H1 (cell line): ENCODE measurements at regions not wholly inside any gene's neighbourhood (a gene's known extent, or its start where the extent isn't known, plus 50 kb on each side); places are given as distances from the start of the nearest gene placed in this dataset.

Experiments
- CTCF ChIA-PET: fragments of 300-600 bp; sonication (Branson Sonifier 250); formaldehyde crosslinking; loops from one replicate; lab custom pipeline; 2021; ENCODE audit not compliant: partially characterized antibody; lab: Charles Lee
- POLR2A ChIA-PET: fragments of 300-600 bp; sonication (Branson Sonifier 250); formaldehyde crosslinking; loops from one replicate; lab custom pipeline; 2021; ENCODE audit warnings: inconsistent platforms; ENCODE audit not compliant: partially characterized antibody; lab: Charles Lee
- DNase-seq, 2 experiments: peaks; one replicate each; pipeline versions ENCODE4 v3.0.0 to v3.0.0-alpha.2; 2010 to 2022; ENCODE audit warnings: low spot score in 2 of 2, low read depth in 1 of 2, mixed read lengths in 1 of 2
- FAIRE-seq: peaks from 2 replicates; lab custom pipeline; 2011; peaks lifted over from hg19 to GRCh38; lab: Jason Lieb, UNC
- H2AFZ ChIP-seq: 2 replicates; pipeline ENCODE4 v1.8.1; 2012; ENCODE audit warnings: low read length, inconsistent platforms
- H2AK5ac ChIP-seq: 2 replicates; pipeline ENCODE4 v1.6.1; 2013; ENCODE audit warnings: low read depth, low read length
- H2BK120ac ChIP-seq: replicated peaks from 2 replicates; pipeline ENCODE3; 2013; ENCODE audit warnings: low read depth, low read length, inconsistent platforms
- H2BK12ac ChIP-seq: 2 replicates; pipeline ENCODE4 v1.6.1; 2013; ENCODE audit warnings: low read depth, low read length
- H2BK15ac ChIP-seq: 2 replicates; pipeline ENCODE4 v1.6.1; 2013; ENCODE audit warnings: low read length
- H2BK20ac ChIP-seq: 2 replicates; pipeline ENCODE4 v1.6.1; 2013; ENCODE audit warnings: low read length
- H2BK5ac ChIP-seq: 2 replicates; pipeline ENCODE4 v1.6.1; 2013; ENCODE audit warnings: low read depth, low read length
- H3K14ac ChIP-seq: 2 replicates; pipeline ENCODE4 v1.6.1; 2013; ENCODE audit warnings: inconsistent platforms; ENCODE audit not compliant: insufficient read length
- H3K18ac ChIP-seq: 2 replicates; pipeline ENCODE4 v1.6.1; 2013; ENCODE audit warnings: low read length; ENCODE audit errors: extremely low read depth
- H3K23ac ChIP-seq: 2 replicates; pipeline ENCODE4 v1.6.1; 2013; ENCODE audit warnings: inconsistent platforms; ENCODE audit not compliant: insufficient read length
- H3K23me2 ChIP-seq: 2 replicates; pipeline ENCODE4 v1.6.1; 2013; ENCODE audit warnings: low read depth, low read length
- H3K27ac ChIP-seq: 2 replicates; pipeline ENCODE4 v1.6.1; 2011; ENCODE audit warnings: low read depth, low read length, inconsistent platforms
- H3K27me3 ChIP-seq, 4 experiments: replicated peaks in 1 of 4; 1 replicate in 1 of 4; 2 replicates in 3 of 4; pipeline versions ENCODE4 v1.6.1 to v1.8.1; 2011 to 2013; ENCODE audit warnings: low read length in 3 of 4, mild to moderate bottlenecking in 3 of 4, inconsistent platforms in 2 of 4, mixed read lengths in 2 of 4, moderate library complexity in 1 of 4; ENCODE audit not compliant: control insufficient read depth in 3 of 4, insufficient read depth in 3 of 4; ENCODE audit errors: extremely low read depth in 1 of 4
- H3K36me3 ChIP-seq, 4 experiments: 2 replicates each; pipeline versions ENCODE4 v1.6.1 to v1.8.1; 2011 to 2013; ENCODE audit warnings: mild to moderate bottlenecking in 4 of 4, low read length in 3 of 4, moderate library complexity in 2 of 4, control low read depth in 1 of 4, inconsistent platforms in 1 of 4; ENCODE audit not compliant: insufficient read depth in 4 of 4, control insufficient read depth in 2 of 4
- H3K4ac ChIP-seq: replicated peaks from 2 replicates; pipeline ENCODE3; 2013; ENCODE audit warnings: low read length, low read depth, mixed read lengths, inconsistent platforms; ENCODE audit not compliant: insufficient read length
- H3K4me1 ChIP-seq, 4 experiments: replicated peaks in 1 of 4; 1 replicate in 1 of 4; 2 replicates in 3 of 4; pipeline versions ENCODE4 v1.6.1 to v1.8.1; 2011 to 2013; ENCODE audit warnings: low read length in 3 of 4, inconsistent platforms in 2 of 4, mixed read lengths in 1 of 4; ENCODE audit not compliant: insufficient read depth in 4 of 4, control insufficient read depth in 3 of 4
- H3K4me2 ChIP-seq, 2 experiments: 2 replicates each; pipeline versions ENCODE4 v1.6.1 to v1.8.1; 2011 to 2013; ENCODE audit warnings: low read depth in 2 of 2, low read length in 2 of 2, control low read depth in 1 of 2, inconsistent platforms in 1 of 2, mild to moderate bottlenecking in 1 of 2; ENCODE audit not compliant: insufficient read depth in 1 of 2
- H3K4me3 ChIP-seq, 4 experiments: fragments of 200-600, 300-600 bp in 1 of 4; sonication (generic), shearing (Covaris generic), sonication (Bioruptor Twin) in 1 of 4; 2 replicates each; pipeline versions ENCODE4 v1.5.1 to v1.8.1; 2011 to 2016; ENCODE audit warnings: low read length in 4 of 4, low read depth in 3 of 4, control low read depth in 2 of 4, inconsistent platforms in 2 of 4, mild to moderate bottlenecking in 2 of 4, mixed read lengths in 1 of 4, moderate library complexity in 1 of 4; ENCODE audit not compliant: insufficient read depth in 2 of 4; ENCODE audit errors: extremely low read depth in 1 of 4
- H3K56ac ChIP-seq: replicated peaks from 2 replicates; pipeline ENCODE3; 2013; ENCODE audit warnings: low read depth, mild to moderate bottlenecking, mixed read lengths, low read length, inconsistent platforms; ENCODE audit not compliant: insufficient read length
- H3K79me1 ChIP-seq: 2 replicates; pipeline ENCODE4 v1.6.1; 2013; ENCODE audit warnings: low read depth, low read length, control low read depth
- H3K79me2 ChIP-seq, 2 experiments: 2 replicates each; pipeline versions ENCODE4 v1.6.1 to v1.8.1; 2012 to 2013; ENCODE audit warnings: low read length in 2 of 2, mild to moderate bottlenecking in 2 of 2, inconsistent platforms in 1 of 2; ENCODE audit not compliant: insufficient read depth in 2 of 2, control insufficient read depth in 1 of 2
- H3K9ac ChIP-seq, 4 experiments: replicated peaks in 1 of 4; 1 replicate in 1 of 4; 2 replicates in 3 of 4; pipeline versions ENCODE4 v1.6.1 to v1.8.1; 2011 to 2013; ENCODE audit warnings: low read depth in 3 of 4, low read length in 3 of 4, control low read depth in 2 of 4, mild to moderate bottlenecking in 2 of 4, moderate library complexity in 2 of 4, inconsistent platforms in 1 of 4; ENCODE audit errors: extremely low read depth in 1 of 4
- H3K9me3 ChIP-seq, 2 experiments: 2 replicates each; pipeline versions ENCODE4 v1.6.1 to v1.8.1; 2012 to 2013; ENCODE audit warnings: mild to moderate bottlenecking in 2 of 2, moderate library complexity in 2 of 2, control low read depth in 1 of 2, inconsistent platforms in 1 of 2, low read depth in 1 of 2, low read length in 1 of 2, mixed read lengths in 1 of 2; ENCODE audit not compliant: insufficient read depth in 2 of 2
- H4K20me1 ChIP-seq, 2 experiments: replicated peaks in 1 of 2; 2 replicates each; pipeline versions ENCODE3 to v1.8.1; 2011 to 2013; ENCODE audit warnings: inconsistent platforms in 2 of 2, low read length in 2 of 2, mild to moderate bottlenecking in 1 of 2; ENCODE audit not compliant: insufficient read depth in 2 of 2, control insufficient read depth in 1 of 2
- H4K5ac ChIP-seq: 2 replicates; pipeline ENCODE4 v1.6.1; 2013; ENCODE audit warnings: low read length, low read depth, mixed read lengths, inconsistent platforms; ENCODE audit not compliant: insufficient read length
- H4K8ac ChIP-seq: 2 replicates; pipeline ENCODE4 v1.8.0; 2013; ENCODE audit warnings: mild to moderate bottlenecking, moderate library complexity, low read length, inconsistent platforms; ENCODE audit not compliant: insufficient read depth; ENCODE audit errors: extremely low read depth
- H4K91ac ChIP-seq: replicated peaks from 2 replicates; pipeline ENCODE3; 2013; ENCODE audit warnings: low read length, mixed read lengths, inconsistent platforms; ENCODE audit not compliant: insufficient read length
- CEBPB ChIP-seq: IDR thresholded peaks from 2 replicates; pipeline ENCODE4 v1.6.1; 2012; ENCODE audit warnings: low read depth, low read length
- CHD1 ChIP-seq: IDR thresholded peaks from 2 replicates; pipeline ENCODE4 v1.6.1; 2012; ENCODE audit warnings: low read depth, low read length, improper control_type of control experiment
- CREB1 ChIP-seq: IDR thresholded peaks from 2 replicates; pipeline ENCODE4 v1.6.1; 2012; ENCODE audit warnings: inconsistent platforms
- EP300 ChIP-seq, 2 experiments: IDR thresholded peaks; 1 replicate in 1 of 2; 2 replicates in 1 of 2; pipeline ENCODE4 v1.6.1; 2011 to 2012; ENCODE audit warnings: low read depth in 2 of 2, low read length in 2 of 2, mild to moderate bottlenecking in 2 of 2, borderline replicate concordance in 1 of 2, inconsistent platforms in 1 of 2, moderate library complexity in 1 of 2
- GABPA ChIP-seq: IDR thresholded peaks from 2 replicates; pipeline ENCODE4 v1.6.1; 2011; ENCODE audit warnings: mild to moderate bottlenecking, low read length, moderate library complexity, borderline replicate concordance; ENCODE audit not compliant: insufficient read depth
- NANOG ChIP-seq: IDR thresholded peaks from 2 replicates; pipeline ENCODE4 v1.6.1; 2011; ENCODE audit warnings: low read length, low read depth, mild to moderate bottlenecking, inconsistent platforms; ENCODE audit not compliant: insufficient read depth, poor library complexity, severe bottlenecking
- POLR2A ChIP-seq, 2 experiments: IDR thresholded peaks; 1 replicate in 1 of 2; 2 replicates in 1 of 2; pipeline ENCODE4 v1.6.1; 2011; ENCODE audit warnings: low read depth in 2 of 2, low read length in 2 of 2, mild to moderate bottlenecking in 2 of 2; ENCODE audit errors: control extremely low read depth in 1 of 2
- POU5F1 ChIP-seq: IDR thresholded peaks from 2 replicates; pipeline ENCODE4 v1.6.1; 2011; ENCODE audit warnings: low read depth, mild to moderate bottlenecking, low read length, moderate library complexity
- SIRT6 ChIP-seq: IDR thresholded peaks from one replicate; pipeline ENCODE4 v1.7.1; 2012; ENCODE audit warnings: low read length, inconsistent platforms
- TAF1 ChIP-seq: IDR thresholded peaks from 2 replicates; pipeline ENCODE4 v1.6.1; 2011; ENCODE audit warnings: mild to moderate bottlenecking, low read depth, low read length
- ZNF274 ChIP-seq: IDR thresholded peaks from 2 replicates; pipeline ENCODE4 v1.7.0; 2012; ENCODE audit warnings: low read length, borderline replicate concordance; ENCODE audit errors: extremely low read depth
- WGBS, 2 experiments: shearing (Covaris generic) in 1 of 2; methylation state at CpG; one replicate each; pipeline versions ENCODE4 v1.1.6 to v1.1.7; 2013 to 2015; ENCODE audit warnings: low lambda C conversion rate in 2 of 2, mixed read lengths in 2 of 2, inconsistent platforms in 1 of 2, low coverage in 1 of 2, missing lambda C conversion rate in 1 of 2; ENCODE audit not compliant: insufficient replicate concordance in 2 of 2, insufficient coverage in 1 of 2, insufficient read length in 1 of 2; ENCODE audit errors: extremely low coverage in 1 of 2, missing lambda C conversion rate in 1 of 2; 5-methylcytosine and 5-hydroxymethylcytosine counted together
- TF ChIP-seq, protein P1 (sequence below): IDR thresholded peaks from 2 replicates; pipeline ENCODE4 v1.6.1; 2012; ENCODE audit warnings: inconsistent platforms
- TF ChIP-seq, protein P2 (sequence below): IDR thresholded peaks from 2 replicates; pipeline ENCODE4 v1.6.1; 2011; ENCODE audit warnings: low read length, improper control_type of control experiment

DNA sequence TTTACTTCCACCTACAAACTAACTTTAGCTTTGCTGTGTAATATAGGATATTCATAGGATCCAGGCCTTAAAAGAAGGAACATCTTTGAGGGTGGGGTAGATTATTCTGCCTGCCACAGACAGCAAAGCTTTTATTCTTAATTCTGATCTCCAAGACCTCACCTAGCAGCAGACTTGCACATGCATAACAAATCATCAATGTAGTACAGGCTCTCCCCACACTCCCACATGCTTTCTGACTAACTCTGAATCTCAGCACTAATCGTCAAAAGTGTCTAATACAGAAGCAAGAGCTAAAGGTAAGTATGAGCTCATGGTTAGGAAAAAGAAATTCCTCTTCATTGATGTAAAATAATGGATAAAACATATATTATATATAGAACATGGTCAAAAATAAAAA, 1468.5 kb upstream of the B3GALT2 start:
- ChIA-PET CTCF (interaction anchor here (1.5 kb wide), 1 partner anchor 10 kb away, joined by 4 read pairs; no protein-coding TSS in a partner anchor), POLR2A (interaction anchor here (0.6 kb wide), 1 partner anchor 105 kb away, joined by 3 read pairs; no protein-coding TSS in a partner anchor)
- no peak overlapping the region for H3K23ac ChIP-seq
- H3K79me2 ChIP-seq: no peaks in the 10 kb centered on the region
- no peak overlapping the region for H3K4ac ChIP-seq
- no peak overlapping the region for H2BK120ac ChIP-seq
- no peaks in the 10 kb centered on the region for H3K9me3 ChIP-seq
- H3K4me1 ChIP-seq: no peaks in the 10 kb centered on the region
- H3K23me2 ChIP-seq: no peaks in the 10 kb centered on the region
- no peak overlapping the region for H4K8ac ChIP-seq
- H2BK20ac ChIP-seq: no peak overlapping the region
- no peaks in the 10 kb centered on the region for H4K20me1 ChIP-seq
- H3K27ac ChIP-seq: no peak overlapping the region
- H3K14ac ChIP-seq: no peak overlapping the region
- no peak overlapping the region for H3K4me2 ChIP-seq
- 100% methylated on average over 1 of the region's 1 CpG; no CpG with 5 or more reads in 1 of the 2 experiments for WGBS, 2 experiments
- H3K27me3 ChIP-seq: no peaks in the 10 kb centered on the region
- TF ChIP-seq CREB1 (no peak), CHD1 (no peak), TAF1 (no peak), SIRT6 (no peak), EP300 (IDR thresholded peaks at IDR 0.05; ENCODE audit: borderline replicate concordance in 1 of 2, low read depth in 2 of 2, low read length in 2 of 2) (no peak), NANOG (no peak), POU5F1 (no peak), GABPA (no peak), ZNF274 (no peak), CEBPB (no peak), POLR2A (IDR thresholded peaks at IDR 0.05; ENCODE audit: control extremely low read depth in 1 of 2, low read depth in 2 of 2, low read length in 2 of 2) (no peak)
- TF ChIP-seq, protein P1, sequence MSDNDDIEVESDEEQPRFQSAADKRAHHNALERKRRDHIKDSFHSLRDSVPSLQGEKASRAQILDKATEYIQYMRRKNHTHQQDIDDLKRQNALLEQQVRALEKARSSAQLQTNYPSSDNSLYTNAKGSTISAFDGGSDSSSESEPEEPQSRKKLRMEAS: no peak
- TF ChIP-seq, protein P2, sequence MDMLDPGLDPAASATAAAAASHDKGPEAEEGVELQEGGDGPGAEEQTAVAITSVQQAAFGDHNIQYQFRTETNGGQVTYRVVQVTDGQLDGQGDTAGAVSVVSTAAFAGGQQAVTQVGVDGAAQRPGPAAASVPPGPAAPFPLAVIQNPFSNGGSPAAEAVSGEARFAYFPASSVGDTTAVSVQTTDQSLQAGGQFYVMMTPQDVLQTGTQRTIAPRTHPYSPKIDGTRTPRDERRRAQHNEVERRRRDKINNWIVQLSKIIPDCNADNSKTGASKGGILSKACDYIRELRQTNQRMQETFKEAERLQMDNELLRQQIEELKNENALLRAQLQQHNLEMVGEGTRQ: no peak
- H2BK5ac ChIP-seq: no peak overlapping the region
- H2AK5ac ChIP-seq: no peak overlapping the region
- H3K18ac ChIP-seq: no peak overlapping the region
- no peak overlapping the region for H4K91ac ChIP-seq
- no peak overlapping the region for H4K5ac ChIP-seq
- H3K9ac ChIP-seq: no peak overlapping the region
- no peak overlapping the region for H2BK12ac ChIP-seq
- FAIRE-seq (no peak), DNase-seq (no peak)
- no peak overlapping the region for H2BK15ac ChIP-seq
- no peak overlapping the region for H3K56ac ChIP-seq
- H2AFZ ChIP-seq: no peak overlapping the region
- H3K4me3 ChIP-seq: no peak overlapping the region
- H3K79me1 ChIP-seq: no peaks in the 10 kb centered on the region
- no peaks in the 10 kb centered on the region for H3K36me3 ChIP-seq
